ENCODE measurements at regions not wholly inside any gene's neighbourhood (a gene's known extent, or its start where the extent isn't known, plus 50 kb on each side); places are given as distances from the start of the nearest gene placed in this dataset.

GRCh38 chr17:54760836-54761235, 139.8 kb upstream of the TOM1L1 start (continued):
- no peak for TF ChIP-seq YY1 (IDR thresholded peaks at IDR 0.05)
- TF ChIP-seq NR2F2 (IDR thresholded peaks at IDR 0.05): no peak
- TF ChIP-seq, protein P1, sequence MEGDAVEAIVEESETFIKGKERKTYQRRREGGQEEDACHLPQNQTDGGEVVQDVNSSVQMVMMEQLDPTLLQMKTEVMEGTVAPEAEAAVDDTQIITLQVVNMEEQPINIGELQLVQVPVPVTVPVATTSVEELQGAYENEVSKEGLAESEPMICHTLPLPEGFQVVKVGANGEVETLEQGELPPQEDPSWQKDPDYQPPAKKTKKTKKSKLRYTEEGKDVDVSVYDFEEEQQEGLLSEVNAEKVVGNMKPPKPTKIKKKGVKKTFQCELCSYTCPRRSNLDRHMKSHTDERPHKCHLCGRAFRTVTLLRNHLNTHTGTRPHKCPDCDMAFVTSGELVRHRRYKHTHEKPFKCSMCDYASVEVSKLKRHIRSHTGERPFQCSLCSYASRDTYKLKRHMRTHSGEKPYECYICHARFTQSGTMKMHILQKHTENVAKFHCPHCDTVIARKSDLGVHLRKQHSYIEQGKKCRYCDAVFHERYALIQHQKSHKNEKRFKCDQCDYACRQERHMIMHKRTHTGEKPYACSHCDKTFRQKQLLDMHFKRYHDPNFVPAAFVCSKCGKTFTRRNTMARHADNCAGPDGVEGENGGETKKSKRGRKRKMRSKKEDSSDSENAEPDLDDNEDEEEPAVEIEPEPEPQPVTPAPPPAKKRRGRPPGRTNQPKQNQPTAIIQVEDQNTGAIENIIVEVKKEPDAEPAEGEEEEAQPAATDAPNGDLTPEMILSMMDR (IDR thresholded peaks at IDR 0.05; ENCODE audit: low read depth, low read length, missing input control): no peak
- no peak for TF ChIP-seq JUND (IDR thresholded peaks at IDR 0.05)
- no peak for TF ChIP-seq FOXA1 (IDR thresholded peaks at IDR 0.05)

- no peak for TF ChIP-seq FOXA2 (IDR thresholded peaks at IDR 0.05)
- no peak for TF ChIP-seq HNF4A (conservative IDR thresholded peaks at IDR 0.05)
- no peak for TF ChIP-seq NR2F2 (IDR thresholded peaks at IDR 0.05)
- no peak for TF ChIP-seq FOXA1 (IDR thresholded peaks at IDR 0.05)
- no peak for TF ChIP-seq MAX (IDR thresholded peaks at IDR 0.05)
- TF ChIP-seq, protein P2, sequence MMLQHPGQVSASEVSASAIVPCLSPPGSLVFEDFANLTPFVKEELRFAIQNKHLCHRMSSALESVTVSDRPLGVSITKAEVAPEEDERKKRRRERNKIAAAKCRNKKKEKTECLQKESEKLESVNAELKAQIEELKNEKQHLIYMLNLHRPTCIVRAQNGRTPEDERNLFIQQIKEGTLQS (IDR thresholded peaks at IDR 0.05): no peak
- TF ChIP-seq SP1 (IDR thresholded peaks at IDR 0.05): no peak
- no peak for TF ChIP-seq GABPA (IDR thresholded peaks at IDR 0.05 in 1 of 2, conservative IDR thresholded peaks at IDR 0.05 in 1 of 2)
- TF ChIP-seq RXRA (IDR thresholded peaks at IDR 0.05): no peak
- no peak for TF ChIP-seq RAD21 (IDR thresholded peaks at IDR 0.05)
- TF ChIP-seq HNF4G (IDR thresholded peaks at IDR 0.05): no peak
- no peak for TF ChIP-seq TAF1 (conservative IDR thresholded peaks at IDR 0.05)
- no peak for TF ChIP-seq YY1 (IDR thresholded peaks at IDR 0.05)
- TF ChIP-seq ZBTB33 (IDR thresholded peaks at IDR 0.05): no peak
- TF ChIP-seq REST (IDR thresholded peaks at IDR 0.05): no peak
- TF ChIP-seq JUND (IDR thresholded peaks at IDR 0.05): no peak
- TF ChIP-seq, protein P1 (IDR thresholded peaks at IDR 0.05; ENCODE audit: low read depth, low read length, missing input control): no peak
- TF ChIP-seq EGR1 (IDR thresholded peaks at IDR 0.05; ENCODE audit: low read depth in 2 of 2): no peak
These were observed 129.8 kb upstream of the TOM1L1 start for GRCh38 chr17:54770836-54771235.

More at GRCh38 chr17:54770836-54771235, 129.8 kb upstream of the TOM1L1 start:
- no peak for DNase-seq (ENCODE audit: low spot score)
- Histone ChIP-seq H3K36me3 (ENCODE audit: control insufficient read depth in 4 of 4, insufficient read depth in 3 of 4, low read depth in 1 of 4, low read length in 3 of 4) (no peaks in the 10 kb centered on the region), H3K27ac (ENCODE audit: low read depth in 1 of 2, low read length in 2 of 2) (no peak overlapping the region), H3K4me1 (ENCODE audit: control insufficient read depth in 4 of 4, insufficient read depth in 4 of 4, low read length in 3 of 4) (no peaks in the 10 kb centered on the region), H3K4me3 (ENCODE audit: low read depth in 1 of 3, low read length in 3 of 3) (no peak overlapping the region), H3K27me3 (ENCODE audit: control insufficient read depth in 4 of 4, insufficient read depth in 4 of 4, low read length in 3 of 4) (no peaks in the 10 kb centered on the region), H3K9ac (ENCODE audit: low read depth in 1 of 2, low read length in 2 of 2) (no peak overlapping the region), H3K9me3 (ENCODE audit: control insufficient read depth in 4 of 4, low read length in 3 of 4) (no peaks in the 10 kb centered on the region)
- 62% methylated on average over 2 of the region's 2 CpGs for WGBS

Measured in liver (tissue), 8 donors.